ENCODE measurements at regions not wholly inside any gene's neighbourhood (a gene's known extent, or its start where the extent isn't known, plus 50 kb on each side); places are given as distances from the start of the nearest gene placed in this dataset.

- Histone ChIP-seq H3K4me1 (ENCODE audit: insufficient read depth, low read length) (no peaks in the 10 kb centered on the region), H3K79me2 (ENCODE audit: insufficient read depth, low read length) (no peaks in the 10 kb centered on the region), H3K27me3 (ENCODE audit: insufficient read depth, low read length, poor library complexity) (no peaks in the 10 kb centered on the region), H3K9me3 (ENCODE audit: insufficient read depth, low read length, severe bottlenecking) (no peaks in the 10 kb centered on the region), H3K4me3 (ENCODE audit: low read depth in 1 of 2, low read length in 2 of 2) (no peak overlapping the region), H2AFZ (ENCODE audit: low read depth, low read length) (no peak overlapping the region), H4K20me1 (ENCODE audit: insufficient read depth, low read length) (no peaks in the 10 kb centered on the region), H3K27ac (ENCODE audit: low read length) (no peak overlapping the region), H3K36me3 (ENCODE audit: insufficient read depth, low read length) (0 out of 2 replicates have a peak, but pooled peaks cover under 1% of the 10 kb centered on the region), H3K9ac (ENCODE audit: low read depth, low read length) (no peak overlapping the region), H3K4me2 (ENCODE audit: insufficient read depth, low read length) (no peak overlapping the region)
- DNase-seq, result no peak
- ATAC-seq (ENCODE audit: insufficient read depth, low read depth), result no peak
- TF ChIP-seq, protein P1, sequence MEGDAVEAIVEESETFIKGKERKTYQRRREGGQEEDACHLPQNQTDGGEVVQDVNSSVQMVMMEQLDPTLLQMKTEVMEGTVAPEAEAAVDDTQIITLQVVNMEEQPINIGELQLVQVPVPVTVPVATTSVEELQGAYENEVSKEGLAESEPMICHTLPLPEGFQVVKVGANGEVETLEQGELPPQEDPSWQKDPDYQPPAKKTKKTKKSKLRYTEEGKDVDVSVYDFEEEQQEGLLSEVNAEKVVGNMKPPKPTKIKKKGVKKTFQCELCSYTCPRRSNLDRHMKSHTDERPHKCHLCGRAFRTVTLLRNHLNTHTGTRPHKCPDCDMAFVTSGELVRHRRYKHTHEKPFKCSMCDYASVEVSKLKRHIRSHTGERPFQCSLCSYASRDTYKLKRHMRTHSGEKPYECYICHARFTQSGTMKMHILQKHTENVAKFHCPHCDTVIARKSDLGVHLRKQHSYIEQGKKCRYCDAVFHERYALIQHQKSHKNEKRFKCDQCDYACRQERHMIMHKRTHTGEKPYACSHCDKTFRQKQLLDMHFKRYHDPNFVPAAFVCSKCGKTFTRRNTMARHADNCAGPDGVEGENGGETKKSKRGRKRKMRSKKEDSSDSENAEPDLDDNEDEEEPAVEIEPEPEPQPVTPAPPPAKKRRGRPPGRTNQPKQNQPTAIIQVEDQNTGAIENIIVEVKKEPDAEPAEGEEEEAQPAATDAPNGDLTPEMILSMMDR (IDR thresholded peaks at IDR 0.05; ENCODE audit: borderline replicate concordance, extremely low read depth, low read length, poor library complexity, severe bottlenecking), result no peak
- no peak for TF ChIP-seq EZH2 (IDR thresholded peaks at IDR 0.05; ENCODE audit: borderline replicate concordance, low read depth, low read length, severe bottlenecking)
Measured at GRCh38 chr7:66413379-66414114, 208.4 kb downstream of the TPST1 start.

GRCh38 chr7:66415659-66416265 is 210.6 kb downstream of the TPST1 start:
- Histone ChIP-seq H3K27me3 (ENCODE audit: insufficient read depth, low read length, poor library complexity) (no peaks in the 10 kb centered on the region), H4K20me1 (ENCODE audit: insufficient read depth, low read length) (no peaks in the 10 kb centered on the region), H2AFZ (ENCODE audit: low read depth, low read length) (no peak overlapping the region), H3K36me3 (ENCODE audit: insufficient read depth, low read length) (no peaks in the 10 kb centered on the region), H3K4me2 (ENCODE audit: insufficient read depth, low read length) (no peak overlapping the region), H3K27ac (ENCODE audit: low read length) (no peak overlapping the region), H3K9ac (ENCODE audit: low read depth, low read length) (no peak overlapping the region), H3K79me2 (ENCODE audit: insufficient read depth, low read length) (no peaks in the 10 kb centered on the region), H3K4me1 (ENCODE audit: insufficient read depth, low read length) (no peaks in the 10 kb centered on the region), H3K4me3 (ENCODE audit: low read depth in 1 of 2, low read length in 2 of 2) (no peak overlapping the region), H3K9me3 (ENCODE audit: insufficient read depth, low read length, severe bottlenecking) (no peaks in the 10 kb centered on the region)
- ATAC-seq (ENCODE audit: insufficient read depth, low read depth) (no peak), DNase-seq (no peak)
- no peak for TF ChIP-seq EZH2 (IDR thresholded peaks at IDR 0.05; ENCODE audit: borderline replicate concordance, low read depth, low read length, severe bottlenecking)
- TF ChIP-seq, protein P1 (IDR thresholded peaks at IDR 0.05; ENCODE audit: borderline replicate concordance, extremely low read depth, low read length, poor library complexity, severe bottlenecking), result no peak

DNA sequence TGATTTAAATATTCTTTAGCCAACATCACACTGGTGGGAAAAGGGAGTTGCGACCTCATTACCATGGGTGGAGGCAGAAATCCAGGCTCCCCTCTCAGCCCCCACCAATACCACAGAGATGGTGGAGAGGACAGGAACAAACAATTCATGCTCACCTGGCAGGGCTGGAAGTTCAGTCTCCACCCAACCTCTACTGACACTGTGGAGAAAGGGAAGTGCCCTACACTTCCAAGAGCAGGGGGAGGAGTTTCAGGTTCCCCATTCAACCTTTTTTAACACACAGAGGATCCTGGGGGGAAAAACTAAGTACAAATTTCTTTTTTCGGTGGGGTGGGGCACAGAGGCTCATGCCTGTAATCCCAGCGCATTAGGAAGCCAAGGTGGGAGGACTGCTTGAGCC is 210.1 kb upstream of the KCTD7 start:
- Histone ChIP-seq H4K20me1 (ENCODE audit: insufficient read depth, low read length) (no peaks in the 10 kb centered on the region), H3K27me3 (ENCODE audit: insufficient read depth, low read length, poor library complexity) (no peaks in the 10 kb centered on the region), H3K4me2 (ENCODE audit: insufficient read depth, low read length) (no peak overlapping the region), H3K4me1 (ENCODE audit: insufficient read depth, low read length) (no peaks in the 10 kb centered on the region), H3K9ac (ENCODE audit: low read depth, low read length) (no peak overlapping the region), H2AFZ (ENCODE audit: low read depth, low read length) (no peak overlapping the region), H3K36me3 (ENCODE audit: insufficient read depth, low read length) (no peaks in the 10 kb centered on the region), H3K9me3 (ENCODE audit: insufficient read depth, low read length, severe bottlenecking) (no peaks in the 10 kb centered on the region), H3K27ac (ENCODE audit: low read length) (no peak overlapping the region), H3K4me3 (ENCODE audit: low read depth in 1 of 2, low read length in 2 of 2) (no peak overlapping the region), H3K79me2 (ENCODE audit: insufficient read depth, low read length) (no peaks in the 10 kb centered on the region)
- TF ChIP-seq, protein P1 (IDR thresholded peaks at IDR 0.05; ENCODE audit: borderline replicate concordance, extremely low read depth, low read length, poor library complexity, severe bottlenecking), result no peak
- TF ChIP-seq EZH2 (IDR thresholded peaks at IDR 0.05; ENCODE audit: borderline replicate concordance, low read depth, low read length, severe bottlenecking), result no peak
- ATAC-seq (ENCODE audit: insufficient read depth, low read depth) (no peak), DNase-seq (no peak)

Measured in DND-41 (cell line).